ENCODE measurements at regions not wholly inside any gene's neighbourhood (a gene's known extent, or its start where the extent isn't known, plus 50 kb on each side); places are given as distances from the start of the nearest gene placed in this dataset.

DNA sequence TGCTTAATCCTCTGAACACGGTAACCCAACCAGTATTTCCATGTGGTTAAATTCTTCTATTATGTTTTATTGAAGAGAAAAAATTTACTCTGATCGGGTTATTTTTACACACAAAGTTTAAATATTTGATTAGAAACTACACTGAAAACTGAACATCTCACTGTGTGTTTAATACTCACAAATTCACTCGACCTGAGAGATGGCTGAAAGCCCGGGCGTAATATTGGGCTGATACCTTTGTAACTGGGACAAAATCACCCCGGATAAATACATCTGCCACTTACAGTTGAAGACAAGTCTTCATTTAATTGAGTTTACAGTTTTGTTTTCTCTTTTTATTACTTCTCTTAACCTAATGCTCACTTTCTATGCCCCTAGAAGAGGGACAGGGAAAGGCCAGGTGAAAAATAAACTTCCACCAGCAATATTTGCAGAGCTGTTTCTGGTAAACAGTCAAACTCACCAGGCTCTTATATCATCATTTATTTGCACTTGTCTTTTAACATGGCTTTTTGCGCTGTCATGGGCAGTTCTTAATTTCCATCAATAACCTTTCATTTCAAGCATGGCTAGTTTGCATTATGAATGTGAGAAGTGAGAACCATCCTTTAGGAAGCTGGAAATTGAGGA, 145.6 kb upstream of the TMCO5A start:
- no peak overlapping the region for H4K91ac ChIP-seq (ENCODE audit: low read length)
- no peak overlapping the region for H3K18ac ChIP-seq (ENCODE audit: low read depth in 1 of 2, low read length in 2 of 2)
- 97% methylated on average over 5 of the region's 7 CpGs for whole genome bisulfite sequencing

DNA sequence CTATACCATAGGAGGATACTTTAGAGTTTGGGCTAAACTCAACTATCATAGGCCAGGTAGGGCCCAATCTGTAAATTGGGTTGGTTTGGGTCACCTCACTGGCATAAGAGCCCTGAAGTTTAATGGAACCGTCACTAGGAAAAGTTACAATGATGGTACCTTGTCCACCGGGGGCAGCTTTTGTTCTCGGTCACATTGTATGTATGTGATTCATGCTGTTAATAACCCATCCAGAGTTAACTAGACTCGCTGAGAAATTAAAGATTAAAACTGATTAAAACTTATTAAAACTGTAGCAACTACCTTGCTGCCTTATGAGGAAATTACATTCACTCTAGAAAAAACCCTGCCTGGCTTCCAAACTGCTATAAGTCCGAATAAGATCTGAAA, 145.0 kb upstream of the TMCO5A start:
- Histone ChIP-seq H3K4ac (ENCODE audit: low read depth in 1 of 2, low read length in 2 of 2) (no peak overlapping the region), H3K36me3 (ENCODE audit: control insufficient read depth in 1 of 2, insufficient read depth in 2 of 2, low read depth in 1 of 2, low read length in 2 of 2) (no peaks in the 10 kb centered on the region), H2AK5ac (ENCODE audit: low read length, severe bottlenecking) (no peak overlapping the region), H3K4me1 (ENCODE audit: control insufficient read depth, insufficient read depth, low read depth, low read length) (peaks cover 5% of the 10 kb centered on the region), H3K27ac (ENCODE audit: low read length, poor library complexity, severe bottlenecking) (peak overlapping the region; percentile 85), H3K18ac (ENCODE audit: low read depth in 1 of 2, low read length in 2 of 2) (no peak overlapping the region), H2BK15ac (ENCODE audit: low read depth, poor library complexity, severe bottlenecking) (no peak overlapping the region), H3K79me1 (replicated peaks; ENCODE audit: low read length, poor library complexity, severe bottlenecking) (no peaks in the 10 kb centered on the region), H3K23ac (ENCODE audit: low read length in 2 of 2) (no peak overlapping the region), H2BK12ac (ENCODE audit: low read length in 2 of 2) (no peak overlapping the region), H3K4me3 (ENCODE audit: insufficient read depth in 1 of 2, low read depth in 1 of 2, low read length in 2 of 2) (no peak overlapping the region), H2AFZ (ENCODE audit: low read depth, low read length) (no peak overlapping the region), H3K27me3 (ENCODE audit: control insufficient read depth in 1 of 2, insufficient read depth in 1 of 2, low read length in 2 of 2) (no peaks in the 10 kb centered on the region), H4K8ac (ENCODE audit: low read length) (no peak overlapping the region), H2BK5ac (ENCODE audit: low read depth, low read length, poor library complexity, severe bottlenecking) (peak overlapping the region; percentile 14), H3K4me2 (ENCODE audit: low read length, poor library complexity, severe bottlenecking) (no peak overlapping the region), H2BK120ac (ENCODE audit: low read depth, low read length) (no peak overlapping the region), H3K14ac (ENCODE audit: low read length in 2 of 2) (no peak overlapping the region), H3K9me3 (ENCODE audit: control insufficient read depth, low read length) (no peaks in the 10 kb centered on the region), H3K9ac (ENCODE audit: low read length) (no peak overlapping the region), H4K91ac (ENCODE audit: low read length) (no peak overlapping the region)
- no peak for DNase-seq
- 100% methylated on average over 1 of the region's 5 CpGs for WGBS

More for the DNA sequence above, 145.6 kb upstream of the TMCO5A start:
- no peak overlapping the region for H2AFZ ChIP-seq (ENCODE audit: low read depth, low read length)
- no peak overlapping the region for H4K8ac ChIP-seq (ENCODE audit: low read length)
- H3K9ac ChIP-seq (ENCODE audit: low read length): no peak overlapping the region
- H2BK15ac ChIP-seq (ENCODE audit: low read depth, poor library complexity, severe bottlenecking): no peak overlapping the region
- H2BK5ac ChIP-seq (ENCODE audit: low read depth, low read length, poor library complexity, severe bottlenecking): no peak overlapping the region
- H3K9me3 ChIP-seq (ENCODE audit: control insufficient read depth, low read length): no peaks in the 10 kb centered on the region
- no peaks in the 10 kb centered on the region for H3K36me3 ChIP-seq (ENCODE audit: control insufficient read depth in 1 of 2, insufficient read depth in 2 of 2, low read depth in 1 of 2, low read length in 2 of 2)
- peak overlapping the region; percentile 85 for H3K27ac ChIP-seq (ENCODE audit: low read length, poor library complexity, severe bottlenecking)
- no peak overlapping the region for H2BK12ac ChIP-seq (ENCODE audit: low read length in 2 of 2)
- no peak overlapping the region for H3K4me2 ChIP-seq (ENCODE audit: low read length, poor library complexity, severe bottlenecking)
- H3K4ac ChIP-seq (ENCODE audit: low read depth in 1 of 2, low read length in 2 of 2): no peak overlapping the region
- H3K4me3 ChIP-seq (ENCODE audit: insufficient read depth in 1 of 2, low read depth in 1 of 2, low read length in 2 of 2): no peak overlapping the region
- no peak overlapping the region for H2BK120ac ChIP-seq (ENCODE audit: low read depth, low read length)
- H2AK5ac ChIP-seq (ENCODE audit: low read length, severe bottlenecking): no peak overlapping the region
- no peaks in the 10 kb centered on the region for H3K79me1 ChIP-seq (replicated peaks; ENCODE audit: low read length, poor library complexity, severe bottlenecking)
- no peak overlapping the region for H3K23ac ChIP-seq (ENCODE audit: low read length in 2 of 2)
- H3K27me3 ChIP-seq (ENCODE audit: control insufficient read depth in 1 of 2, insufficient read depth in 1 of 2, low read length in 2 of 2): no peaks in the 10 kb centered on the region
- H3K4me1 ChIP-seq (ENCODE audit: control insufficient read depth, insufficient read depth, low read depth, low read length): peaks cover 5% of the 10 kb centered on the region
- H3K14ac ChIP-seq (ENCODE audit: low read length in 2 of 2): no peak overlapping the region
- no peak for DNase-seq

DNA sequence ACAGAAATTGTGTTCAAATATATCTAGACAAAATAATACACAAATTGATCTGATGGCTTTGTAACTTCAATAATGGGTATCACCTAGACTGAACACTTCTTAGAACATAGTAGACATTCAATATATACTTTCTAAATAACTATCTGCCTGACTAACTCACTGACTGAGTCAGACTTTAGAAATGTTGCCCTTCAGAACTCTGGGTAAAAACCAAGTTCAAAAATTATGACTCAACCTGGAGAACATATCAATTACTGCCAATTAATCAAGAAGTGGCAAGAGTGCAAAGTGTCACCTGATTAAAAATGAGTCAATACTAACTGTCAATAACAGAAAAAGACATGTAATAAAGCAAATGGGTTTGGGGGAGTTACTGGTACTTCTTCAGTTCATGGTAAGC, 144.6 kb upstream of the TMCO5A start:
- no peak overlapping the region for H4K8ac ChIP-seq (ENCODE audit: low read length)
- H3K23ac ChIP-seq (ENCODE audit: low read length in 2 of 2): no peak overlapping the region
- no peak overlapping the region for H2BK15ac ChIP-seq (ENCODE audit: low read depth, poor library complexity, severe bottlenecking)
- no peaks in the 10 kb centered on the region for H3K79me1 ChIP-seq (replicated peaks; ENCODE audit: low read length, poor library complexity, severe bottlenecking)
- no peak overlapping the region for H2BK120ac ChIP-seq (ENCODE audit: low read depth, low read length)
- no peaks in the 10 kb centered on the region for H3K36me3 ChIP-seq (ENCODE audit: control insufficient read depth in 1 of 2, insufficient read depth in 2 of 2, low read depth in 1 of 2, low read length in 2 of 2)
- DNase-seq: peak; percentile 43
- peaks cover 5% of the 10 kb centered on the region for H3K4me1 ChIP-seq (ENCODE audit: control insufficient read depth, insufficient read depth, low read depth, low read length)
- no peak overlapping the region for H3K18ac ChIP-seq (ENCODE audit: low read depth in 1 of 2, low read length in 2 of 2)
- no peak overlapping the region for H4K91ac ChIP-seq (ENCODE audit: low read length)
- peak overlapping the region; percentile 85 for H3K27ac ChIP-seq (ENCODE audit: low read length, poor library complexity, severe bottlenecking)
- H3K9me3 ChIP-seq (ENCODE audit: control insufficient read depth, low read length): no peaks in the 10 kb centered on the region
- H3K4me2 ChIP-seq (ENCODE audit: low read length, poor library complexity, severe bottlenecking): no peak overlapping the region
- H3K14ac ChIP-seq (ENCODE audit: low read length in 2 of 2): no peak overlapping the region
- H2AFZ ChIP-seq (ENCODE audit: low read depth, low read length): no peak overlapping the region
- no peak overlapping the region for H2BK5ac ChIP-seq (ENCODE audit: low read depth, low read length, poor library complexity, severe bottlenecking)
- H2AK5ac ChIP-seq (ENCODE audit: low read length, severe bottlenecking): no peak overlapping the region
- no peak overlapping the region for H3K9ac ChIP-seq (ENCODE audit: low read length)
- H3K4ac ChIP-seq (ENCODE audit: low read depth in 1 of 2, low read length in 2 of 2): no peak overlapping the region
- H3K27me3 ChIP-seq (ENCODE audit: control insufficient read depth in 1 of 2, insufficient read depth in 1 of 2, low read length in 2 of 2): no peaks in the 10 kb centered on the region
- H3K4me3 ChIP-seq (ENCODE audit: insufficient read depth in 1 of 2, low read depth in 1 of 2, low read length in 2 of 2): no peak overlapping the region
- no peak overlapping the region for H2BK12ac ChIP-seq (ENCODE audit: low read length in 2 of 2)

DNA sequence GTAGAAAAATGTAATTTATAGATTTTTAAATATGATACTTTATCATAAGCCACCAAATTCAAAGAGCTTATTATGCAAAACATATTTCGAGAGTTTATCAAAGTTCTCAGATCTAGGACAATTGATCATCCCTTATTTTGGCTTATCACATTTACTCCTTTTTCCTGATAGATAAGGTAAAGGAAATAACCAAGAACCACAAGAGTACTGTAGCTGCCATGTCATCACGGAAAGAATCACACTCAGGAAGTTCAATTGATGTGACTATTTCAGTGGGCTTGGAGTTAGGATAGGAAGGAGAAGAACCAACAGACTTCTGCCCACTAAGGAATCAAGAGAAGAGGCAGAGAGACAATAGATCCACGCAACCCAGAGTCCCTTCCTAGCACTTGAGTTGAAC, 142.7 kb upstream of the TMCO5A start:
- no peaks in the 10 kb centered on the region for H3K36me3 ChIP-seq (ENCODE audit: control insufficient read depth in 1 of 2, insufficient read depth in 2 of 2, low read depth in 1 of 2, low read length in 2 of 2)

More for the DNA sequence above, 142.7 kb upstream of the TMCO5A start:
- H3K79me1 ChIP-seq (replicated peaks; ENCODE audit: low read length, poor library complexity, severe bottlenecking): no peaks in the 10 kb centered on the region
- no peak overlapping the region for H4K91ac ChIP-seq (ENCODE audit: low read length)
- H3K4me3 ChIP-seq (ENCODE audit: insufficient read depth in 1 of 2, low read depth in 1 of 2, low read length in 2 of 2): no peak overlapping the region
- no peaks in the 10 kb centered on the region for H3K9me3 ChIP-seq (ENCODE audit: control insufficient read depth, low read length)
- no peak overlapping the region for H4K8ac ChIP-seq (ENCODE audit: low read length)
- H2AFZ ChIP-seq (ENCODE audit: low read depth, low read length): no peak overlapping the region
- H3K4me1 ChIP-seq (ENCODE audit: control insufficient read depth, insufficient read depth, low read depth, low read length): peaks cover 5% of the 10 kb centered on the region
- H3K9ac ChIP-seq (ENCODE audit: low read length): no peak overlapping the region
- no peak for DNase-seq
- 87% methylated on average over 3 of the region's 3 CpGs for WGBS
- H3K27me3 ChIP-seq (ENCODE audit: control insufficient read depth in 1 of 2, insufficient read depth in 1 of 2, low read length in 2 of 2): no peaks in the 10 kb centered on the region
- H3K4me2 ChIP-seq (ENCODE audit: low read length, poor library complexity, severe bottlenecking): no peak overlapping the region
- H3K4ac ChIP-seq (ENCODE audit: low read depth in 1 of 2, low read length in 2 of 2): no peak overlapping the region
- H3K27ac ChIP-seq (ENCODE audit: low read length, poor library complexity, severe bottlenecking): peak overlapping the region; percentile 59
- H3K14ac ChIP-seq (ENCODE audit: low read length in 2 of 2): no peak overlapping the region
- H2BK12ac ChIP-seq (ENCODE audit: low read length in 2 of 2): no peak overlapping the region
- H2BK5ac ChIP-seq (ENCODE audit: low read depth, low read length, poor library complexity, severe bottlenecking): no peak overlapping the region
- no peak overlapping the region for H2BK15ac ChIP-seq (ENCODE audit: low read depth, poor library complexity, severe bottlenecking)
- no peak overlapping the region for H3K18ac ChIP-seq (ENCODE audit: low read depth in 1 of 2, low read length in 2 of 2)
- no peak overlapping the region for H3K23ac ChIP-seq (ENCODE audit: low read length in 2 of 2)
- H2AK5ac ChIP-seq (ENCODE audit: low read length, severe bottlenecking): no peak overlapping the region
- no peak overlapping the region for H2BK120ac ChIP-seq (ENCODE audit: low read depth, low read length)

Data from mesenchymal stem cell (in vitro differentiated cells and primary cell).